ENCODE measurements at regions not wholly inside any gene's neighbourhood (a gene's known extent, or its start where the extent isn't known, plus 50 kb on each side); places are given as distances from the start of the nearest gene placed in this dataset.

GRCh38 chr13:47186471-47186870 lies 289.6 kb upstream of the HTR2A start:
- TF ChIP-seq CTCF (IDR thresholded peaks at IDR 0.05; ENCODE audit: insufficient read depth, low read length, poor library complexity, severe bottlenecking) (no peak), EZH2phosphoT487 (conservative IDR thresholded peaks at IDR 0.05; ENCODE audit: low read length) (no peak)
